Skeletal muscle tissue (tissue), 3 donors: ENCODE measurements at regions not wholly inside any gene's neighbourhood (a gene's known extent, or its start where the extent isn't known, plus 50 kb on each side); places are given as distances from the start of the nearest gene placed in this dataset.

ENCODE experiments used
- H3K27ac ChIP-seq: one replicate; pipeline ENCODE4 v1.7.0; 2013; ENCODE audit warnings: mild to moderate bottlenecking, low read depth, low read length, inconsistent platforms
- H3K27me3 ChIP-seq, 3 donors: one replicate each; pipeline ENCODE4 v1.7.0; 2013; ENCODE audit warnings: low read length in 3 of 3; ENCODE audit not compliant: control insufficient read depth in 3 of 3, insufficient read depth in 3 of 3
- H3K36me3 ChIP-seq, 3 donors: one replicate each; pipeline ENCODE4 v1.7.0; 2013; ENCODE audit warnings: low read length in 3 of 3; ENCODE audit not compliant: control insufficient read depth in 3 of 3, insufficient read depth in 3 of 3
- H3K4me1 ChIP-seq, 3 donors: one replicate each; pipeline ENCODE4 v1.7.0; 2013; ENCODE audit warnings: low read length in 3 of 3, mild to moderate bottlenecking in 3 of 3; ENCODE audit not compliant: control insufficient read depth in 3 of 3, insufficient read depth in 3 of 3
- H3K4me3 ChIP-seq, 3 donors: one replicate each; pipeline ENCODE4 v1.7.0; 2013; ENCODE audit warnings: low read length in 3 of 3
- H3K9ac ChIP-seq, 3 donors: one replicate each; pipeline ENCODE4 v1.7.0; 2013; ENCODE audit warnings: low read length in 3 of 3, mild to moderate bottlenecking in 3 of 3, moderate library complexity in 2 of 3, low read depth in 1 of 3
- H3K9me3 ChIP-seq, 3 donors: one replicate each; pipeline ENCODE4 v1.7.0; 2013; ENCODE audit warnings: low read length in 3 of 3; ENCODE audit not compliant: control insufficient read depth in 3 of 3
- donor health status: Osteomylitis.

DNA sequence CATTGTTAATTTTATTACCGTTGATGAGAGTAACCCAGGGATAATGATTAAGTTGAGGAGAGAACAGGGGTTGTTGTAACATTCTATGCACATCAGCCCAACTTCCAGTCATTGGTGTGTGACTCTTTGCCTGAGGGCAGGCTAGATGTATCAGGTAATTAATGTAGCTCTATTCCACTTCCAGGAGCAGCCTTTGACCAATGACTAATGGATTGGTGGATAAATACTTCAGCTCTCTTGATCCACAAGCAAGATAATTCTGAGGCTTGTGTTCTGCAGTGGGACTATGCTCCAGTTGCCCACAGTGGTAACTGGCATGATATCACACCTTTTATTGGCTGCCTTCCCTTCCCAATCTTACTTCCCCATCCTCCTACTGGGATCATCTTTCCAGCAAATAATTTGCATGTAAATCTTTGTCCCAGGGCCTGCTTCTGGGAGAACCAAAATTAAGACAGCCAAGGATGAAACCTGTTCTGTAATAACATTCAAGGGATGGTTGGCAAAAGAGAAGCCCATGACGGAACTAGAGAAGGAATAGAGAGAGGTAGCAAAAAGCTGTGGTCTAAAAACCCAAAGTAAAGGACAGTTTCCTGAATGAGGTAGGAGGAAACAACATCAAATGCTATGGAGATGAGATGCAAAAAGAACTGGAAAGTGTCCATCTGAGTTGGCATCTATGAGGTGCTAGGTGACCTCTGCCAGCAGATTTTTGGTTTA is 241.4 kb upstream of the RPS6KA3 start:
- Histone ChIP-seq H3K9ac (no peak overlapping the region), H3K36me3 (no peaks in the 10 kb centered on the region), H3K4me3 (no peak overlapping the region), H3K27ac (no peak overlapping the region), H3K4me1 (no peaks in the 10 kb centered on the region), H3K9me3 (no peaks in the 10 kb centered on the region), H3K27me3 (peaks cover 0 to 4% (median 0%) of the 10 kb centered on the region in 3 donors)

DNA sequence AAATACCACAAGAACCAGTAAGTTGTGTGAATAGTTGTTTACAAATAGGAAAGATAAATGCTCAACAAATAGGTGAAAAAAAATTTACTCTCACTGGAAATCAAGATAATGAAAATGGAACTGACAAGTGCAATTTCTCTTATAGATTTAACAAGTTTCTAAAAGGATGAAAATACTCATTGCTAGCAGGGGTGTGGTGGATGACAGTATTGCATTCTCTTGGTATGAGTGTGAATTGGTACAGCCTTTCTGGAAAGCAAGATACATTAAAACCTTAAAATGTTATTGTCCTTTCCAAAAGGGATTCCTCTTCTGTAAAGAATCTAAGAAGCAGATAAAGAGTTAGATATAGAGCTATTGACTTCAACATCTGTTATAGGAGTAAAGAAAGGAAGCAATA is 240.0 kb upstream of the RPS6KA3 start:
- H3K9ac ChIP-seq = no peak overlapping the region
- H3K27me3 ChIP-seq = peaks cover 0 to 4% (median 0%) of the 10 kb centered on the region in 3 donors
- H3K27ac ChIP-seq = no peak overlapping the region
- no peaks in the 10 kb centered on the region for H3K4me1 ChIP-seq
- no peak overlapping the region for H3K4me3 ChIP-seq
- no peaks in the 10 kb centered on the region for H3K36me3 ChIP-seq
- no peaks in the 10 kb centered on the region for H3K9me3 ChIP-seq

DNA sequence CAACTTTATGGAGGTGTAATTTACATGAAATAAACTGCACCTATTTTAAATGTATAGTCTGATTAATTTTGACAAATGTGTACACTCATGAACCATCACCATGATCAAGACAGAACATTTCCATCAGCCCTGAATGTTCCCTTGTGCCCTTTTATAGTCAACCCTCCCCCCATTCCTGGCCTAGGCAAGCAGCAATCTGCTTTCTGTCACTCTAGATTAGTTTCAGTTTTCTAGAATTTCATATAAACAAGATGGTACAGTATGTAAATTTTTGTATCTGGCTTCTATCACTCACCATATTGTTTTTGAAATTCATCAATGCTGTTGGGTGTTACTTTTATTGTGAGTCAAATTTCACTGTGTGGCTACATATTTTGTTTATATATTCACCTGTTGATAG is 234.2 kb upstream of the RPS6KA3 start:
- H3K27ac ChIP-seq = no peak overlapping the region
- H3K4me1 ChIP-seq = no peaks in the 10 kb centered on the region
- no peaks in the 10 kb centered on the region for H3K9me3 ChIP-seq
- peaks cover 0 to 4% (median 0%) of the 10 kb centered on the region in 3 donors for H3K27me3 ChIP-seq
- no peaks in the 10 kb centered on the region for H3K36me3 ChIP-seq
- no peak overlapping the region for H3K9ac ChIP-seq
- H3K4me3 ChIP-seq = no peak overlapping the region

DNA sequence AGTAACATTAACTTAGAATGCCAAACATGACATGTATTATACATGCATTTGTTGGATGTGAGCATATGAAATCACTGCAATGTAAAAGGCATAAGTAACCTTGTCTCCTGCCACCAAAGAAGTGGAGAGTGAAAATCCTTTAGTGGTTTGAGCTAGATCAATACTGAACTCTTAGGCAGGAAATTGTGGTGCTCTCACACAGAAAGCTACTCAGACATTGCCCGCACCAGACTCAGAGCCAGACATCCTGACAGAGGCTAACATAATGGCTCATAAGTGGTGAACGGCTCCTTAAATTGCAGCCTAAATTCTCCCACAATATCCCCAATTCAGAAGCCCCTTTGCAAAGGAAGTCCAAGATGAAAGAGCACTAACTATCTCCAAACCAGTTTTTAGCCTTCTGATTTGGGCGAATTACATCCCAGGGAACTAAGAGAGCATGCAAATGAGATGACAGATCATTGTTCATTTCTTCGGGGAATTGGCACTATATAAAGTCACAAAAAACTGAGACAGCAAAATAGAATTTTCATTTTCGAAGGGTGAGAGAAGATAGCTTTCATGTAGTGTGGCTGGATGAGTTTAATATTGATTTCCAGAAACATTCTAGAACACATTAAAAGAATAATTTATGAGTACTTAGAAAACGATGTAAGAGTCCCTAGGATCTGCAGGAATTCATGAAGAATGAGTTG is 233.6 kb upstream of the RPS6KA3 start:
- Histone ChIP-seq H3K9me3 (no peaks in the 10 kb centered on the region), H3K4me1 (no peaks in the 10 kb centered on the region), H3K27me3 (peaks cover 0 to 4% (median 0%) of the 10 kb centered on the region in 3 donors), H3K27ac (no peak overlapping the region), H3K36me3 (no peaks in the 10 kb centered on the region), H3K9ac (no peak overlapping the region), H3K4me3 (no peak overlapping the region)

DNA sequence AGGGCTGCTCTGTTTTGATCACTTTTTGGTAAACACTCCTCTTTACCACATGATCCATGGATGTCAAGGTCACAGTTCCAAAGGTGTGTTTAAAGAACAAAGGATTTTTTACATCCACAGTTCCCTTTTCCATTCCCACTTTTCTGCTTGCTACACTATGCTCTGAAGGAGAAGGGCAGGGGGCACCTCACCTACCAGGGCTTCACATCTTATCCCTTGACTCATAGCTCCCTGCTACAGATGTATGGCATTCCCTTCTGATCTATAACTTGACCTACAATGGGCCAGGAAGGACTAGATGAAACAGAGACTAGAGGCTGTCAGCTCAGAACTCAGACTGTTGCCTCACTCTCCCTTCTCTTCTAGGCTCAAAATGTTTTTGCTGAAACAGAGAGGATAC is 233.1 kb upstream of the RPS6KA3 start:
- no peaks in the 10 kb centered on the region for H3K4me1 ChIP-seq

DNA sequence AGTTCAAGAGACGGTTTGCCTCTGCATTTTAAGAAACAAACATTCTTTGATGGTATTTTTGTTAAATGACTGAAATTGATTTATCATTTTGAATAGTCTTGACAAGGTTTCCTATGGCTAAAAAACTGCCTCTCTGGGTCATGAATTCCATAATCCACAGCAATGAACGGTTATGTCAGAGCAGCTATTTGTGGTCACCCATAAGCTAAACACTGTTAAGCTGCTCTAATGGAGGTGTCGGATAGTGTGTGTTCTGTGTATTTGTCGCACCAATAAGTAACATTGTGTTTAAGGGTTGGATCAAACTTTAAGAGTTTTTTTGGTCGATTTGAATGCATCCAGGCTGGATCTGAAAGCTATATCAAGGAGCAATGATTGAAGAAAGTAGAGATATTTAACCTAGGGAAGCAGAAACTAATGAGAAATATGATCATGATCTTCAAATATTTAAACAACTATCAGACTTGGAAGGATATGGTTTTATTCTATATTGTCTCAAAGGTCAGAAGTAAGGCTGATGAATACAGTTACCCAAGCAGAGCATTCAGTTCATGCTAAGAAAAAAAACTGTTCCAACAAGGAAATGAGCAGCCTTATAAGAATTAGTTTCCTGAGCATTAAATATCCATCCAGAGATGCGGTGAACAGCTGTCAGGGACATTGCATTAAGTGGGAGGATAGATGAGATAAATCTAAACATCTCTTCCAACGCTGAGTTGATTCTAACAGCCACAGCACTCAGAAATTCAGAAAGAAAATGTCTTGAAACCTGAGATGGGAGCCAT is 232.3 kb upstream of the RPS6KA3 start:
- Histone ChIP-seq H3K27ac (no peak overlapping the region), H3K27me3 (no peaks in the 10 kb centered on the region), H3K4me1 (no peaks in the 10 kb centered on the region), H3K36me3 (no peaks in the 10 kb centered on the region), H3K4me3 (no peak overlapping the region), H3K9ac (no peak overlapping the region), H3K9me3 (no peaks in the 10 kb centered on the region)

More for the DNA sequence above, 233.1 kb upstream of the RPS6KA3 start:
- no peak overlapping the region for H3K9ac ChIP-seq
- H3K9me3 ChIP-seq = no peaks in the 10 kb centered on the region
- H3K36me3 ChIP-seq = no peaks in the 10 kb centered on the region
- H3K27ac ChIP-seq = no peak overlapping the region
- no peak overlapping the region for H3K4me3 ChIP-seq
- H3K27me3 ChIP-seq = peaks cover 0 to 4% (median 0%) of the 10 kb centered on the region in 3 donors

DNA sequence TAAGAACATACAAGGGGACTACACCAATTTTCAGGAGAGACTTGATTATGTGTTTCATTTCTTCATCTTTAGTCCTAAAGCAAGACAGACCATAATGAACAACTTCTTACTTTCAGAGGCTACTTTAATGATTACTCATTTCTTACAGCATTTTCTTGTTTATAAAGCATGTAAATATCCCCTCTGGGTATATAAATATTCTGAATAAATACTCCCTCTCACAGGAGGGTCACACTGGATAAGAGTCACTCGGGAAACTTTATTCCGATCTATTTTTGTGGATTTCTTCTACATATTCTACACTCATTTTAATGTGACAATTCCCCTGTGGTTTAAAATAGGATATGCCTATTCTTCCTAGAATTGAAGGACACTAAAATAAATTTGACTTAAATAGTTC is 228.9 kb upstream of the RPS6KA3 start:
- no peak overlapping the region for H3K9ac ChIP-seq
- H3K36me3 ChIP-seq = no peaks in the 10 kb centered on the region
- H3K27me3 ChIP-seq = no peaks in the 10 kb centered on the region
- H3K27ac ChIP-seq = no peak overlapping the region
- no peak overlapping the region for H3K4me3 ChIP-seq
- H3K4me1 ChIP-seq = no peaks in the 10 kb centered on the region
- no peaks in the 10 kb centered on the region for H3K9me3 ChIP-seq

DNA sequence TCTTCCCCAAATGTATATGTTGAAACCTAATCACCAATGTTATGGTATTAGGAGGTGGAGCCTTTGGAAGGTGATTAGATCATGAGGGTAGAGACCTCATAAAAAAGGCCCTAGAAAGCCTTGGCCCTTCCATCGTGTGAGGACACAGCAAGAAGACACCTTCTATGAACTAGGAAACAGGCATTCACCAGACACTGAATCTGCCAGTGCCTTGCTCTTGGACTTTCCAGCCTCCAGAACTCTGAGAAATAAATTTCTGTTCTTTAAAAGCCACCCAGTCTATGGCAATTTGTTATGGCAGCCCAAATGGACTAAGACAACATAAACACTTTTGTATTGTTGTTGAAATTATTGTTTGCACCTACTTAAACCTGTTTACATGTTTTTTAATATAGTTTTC is 221.8 kb upstream of the RPS6KA3 start:
- Histone ChIP-seq H3K27me3 (no peaks in the 10 kb centered on the region), H3K4me1 (no peaks in the 10 kb centered on the region), H3K9me3 (no peaks in the 10 kb centered on the region), H3K4me3 (no peak overlapping the region), H3K27ac (no peak overlapping the region), H3K36me3 (no peaks in the 10 kb centered on the region), H3K9ac (no peak overlapping the region)

DNA sequence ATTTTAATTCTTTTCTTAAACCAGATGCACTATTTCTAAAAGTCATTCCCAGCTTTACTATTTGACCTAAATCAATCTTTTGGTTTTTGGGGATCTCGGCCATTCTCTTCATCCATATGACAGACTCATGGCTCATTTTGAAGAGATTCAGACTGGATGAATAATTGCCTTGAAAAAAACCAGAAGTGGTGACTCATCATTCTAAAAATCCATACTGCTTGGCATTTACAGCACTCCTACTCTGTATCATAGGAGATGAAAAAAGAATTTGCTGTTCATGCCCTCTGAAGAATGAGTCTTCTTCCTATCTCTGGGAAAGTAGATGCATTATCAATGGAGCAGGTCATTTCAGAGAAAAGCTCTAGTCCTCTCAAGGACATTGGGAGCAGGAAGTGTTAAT is 220.5 kb upstream of the RPS6KA3 start:
- H3K4me3 ChIP-seq = no peak overlapping the region
- H3K27me3 ChIP-seq = no peaks in the 10 kb centered on the region
- no peaks in the 10 kb centered on the region for H3K4me1 ChIP-seq
- no peaks in the 10 kb centered on the region for H3K36me3 ChIP-seq
- H3K9ac ChIP-seq = no peak overlapping the region
- no peaks in the 10 kb centered on the region for H3K9me3 ChIP-seq
- H3K27ac ChIP-seq = no peak overlapping the region

DNA sequence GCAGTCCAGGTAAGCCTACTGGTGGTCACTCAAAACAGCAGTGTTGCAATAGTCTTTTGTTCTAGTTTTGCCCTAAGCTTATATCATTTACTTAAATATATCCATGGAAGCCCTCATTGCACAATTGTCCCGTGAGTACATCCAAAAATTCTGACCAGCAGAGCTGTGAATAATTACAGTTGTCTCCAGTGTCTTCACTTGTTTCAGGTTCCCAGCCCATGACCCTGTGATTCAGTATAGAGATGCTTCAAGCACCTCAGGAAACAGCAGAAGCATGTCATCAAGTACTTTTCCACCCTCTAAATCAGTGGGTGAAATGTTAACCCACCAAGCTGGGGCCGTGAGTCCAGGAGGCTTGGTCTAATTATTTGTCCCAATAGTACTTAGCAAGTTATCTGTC is 214.9 kb upstream of the RPS6KA3 start:
- no peak overlapping the region for H3K9ac ChIP-seq
- no peak overlapping the region for H3K4me3 ChIP-seq
- H3K9me3 ChIP-seq = no peaks in the 10 kb centered on the region
- no peak overlapping the region for H3K27ac ChIP-seq
- no peaks in the 10 kb centered on the region for H3K27me3 ChIP-seq
- no peaks in the 10 kb centered on the region for H3K4me1 ChIP-seq
- H3K36me3 ChIP-seq = no peaks in the 10 kb centered on the region
